B cell (primary cell): ENCODE measurements at regions not wholly inside any gene's neighbourhood (a gene's known extent, or its start where the extent isn't known, plus 50 kb on each side); places are given as distances from the start of the nearest gene placed in this dataset.

Experiments used
- ATAC-seq: fragments of 200-7000 bp; cut with Tn5 transposase; one replicate; pipeline ENCODE4 v1.10.0; 2021; ENCODE audit warnings: low read depth, mild to moderate bottlenecking, moderate number of reproducible peaks, moderate library complexity
- CTCF ChIA-PET: fragments of 350-600 bp; sonication (Branson Sonifier 250); formaldehyde crosslinking; loops from one replicate; lab custom pipeline; 2021; ENCODE audit warnings: antibody characterized with exemption, inconsistent platforms; lab: Charles Lee
- POLR2A ChIA-PET: fragments of 350-600 bp; sonication (Branson Sonifier 250); formaldehyde crosslinking; loops from one replicate; lab custom pipeline; 2021; ENCODE audit warnings: antibody characterized with exemption; lab: Charles Lee
- DNase-seq: peaks from one replicate; pipeline ENCODE4 v3.0.0; 2013
- H2AFZ ChIP-seq: 2 replicates; pipeline ENCODE4 v1.6.1; 2012; ENCODE audit warnings: mild to moderate bottlenecking, low read depth, low read length; ENCODE audit not compliant: insufficient read depth, poor library complexity, severe bottlenecking
- H3K27ac ChIP-seq, 2 donors: 1 replicate in 1 of 2; 2 replicates in 1 of 2; pipeline ENCODE4 v1.5.1; 2012 to 2013; ENCODE audit warnings: low read length in 2 of 2, mild to moderate bottlenecking in 2 of 2, moderate library complexity in 1 of 2
- H3K27me3 ChIP-seq, 4 experiments: fragments of 200-600 bp in 1 of 4; sonication (generic) in 1 of 4; replicated peaks in 1 of 4; 1 replicate in 2 of 4; 2 replicates in 2 of 4; pipeline versions ENCODE4 v1.6.1 to v1.7.0; 2013 to 2016; ENCODE audit warnings: low read length in 3 of 4, mild to moderate bottlenecking in 2 of 4, mixed read lengths in 1 of 4, moderate library complexity in 1 of 4; ENCODE audit not compliant: insufficient read depth in 4 of 4, control insufficient read depth in 3 of 4; ENCODE audit errors: control extremely low read depth in 1 of 4
- H3K36me3 ChIP-seq, 2 experiments: replicated peaks in 1 of 2; 1 replicate in 1 of 2; 2 replicates in 1 of 2; pipeline versions ENCODE4 v1.6.1 to v1.7.1; 2013; ENCODE audit warnings: low read length in 1 of 2; ENCODE audit not compliant: insufficient read depth in 2 of 2, control insufficient read depth in 1 of 2; ENCODE audit errors: control extremely low read depth in 1 of 2, extremely low read depth in 1 of 2
- H3K4me1 ChIP-seq, 2 donors: fragments of 200-600 bp in 1 of 2; sonication (generic) in 1 of 2; 1 replicate in 1 of 2; 2 replicates in 1 of 2; pipeline versions ENCODE4 v1.5.1 to v1.6.1; 2013 to 2017; ENCODE audit warnings: low read length in 2 of 2; ENCODE audit not compliant: control insufficient read depth in 2 of 2, insufficient read depth in 2 of 2
- H3K4me2 ChIP-seq: replicated peaks from 2 replicates; pipeline ENCODE3; 2012; ENCODE audit warnings: mild to moderate bottlenecking, low read depth, low read length; ENCODE audit not compliant: poor library complexity, severe bottlenecking
- H3K4me3 ChIP-seq, 5 experiments: fragments of 200-600 bp in 1 of 5; sonication (generic) in 1 of 5; 1 replicate in 3 of 5; 2 replicates in 2 of 5; pipeline versions ENCODE4 v1.5.1 to v1.7.0; 2011 to 2016; ENCODE audit warnings: low read length in 4 of 5, mild to moderate bottlenecking in 4 of 5, low read depth in 2 of 5, control low read depth in 1 of 5, moderate library complexity in 1 of 5; ENCODE audit not compliant: insufficient read depth in 1 of 5; ENCODE audit errors: control extremely low read depth in 1 of 5, extremely low read depth in 1 of 5
- H3K79me2 ChIP-seq: fragments of 200-600 bp; sonication (generic); one replicate; pipeline ENCODE4 v1.6.0; 2016; ENCODE audit warnings: low read length; ENCODE audit not compliant: control insufficient read depth, insufficient read depth
- H3K9ac ChIP-seq: fragments of 200-600 bp; sonication (generic); 2 replicates; pipeline ENCODE4 v1.6.1; 2017; ENCODE audit warnings: mild to moderate bottlenecking, low read length, moderate library complexity
- H3K9me3 ChIP-seq, 3 donors: one replicate each; pipeline versions ENCODE4 v1.6.1 to v1.7.1; 2013; ENCODE audit warnings: low read length in 2 of 3; ENCODE audit not compliant: control insufficient read depth in 2 of 3, insufficient read depth in 1 of 3; ENCODE audit errors: control extremely low read depth in 1 of 3
- H4K20me1 ChIP-seq: 2 replicates; pipeline ENCODE4 v1.6.0; 2012; ENCODE audit warnings: mild to moderate bottlenecking, low read length; ENCODE audit not compliant: insufficient read depth, control insufficient read depth, poor library complexity, severe bottlenecking
- H3K27ac Mint-ChIP-seq: one replicate; pipeline ENCODE4 v1.8.0; 2021; ENCODE audit warnings: mixed read lengths
- H3K27me3 Mint-ChIP-seq: one replicate; pipeline ENCODE4 v1.8.0; 2021; ENCODE audit warnings: mixed read lengths
- H3K4me1 Mint-ChIP-seq: one replicate; pipeline ENCODE4 v1.8.0; 2021; ENCODE audit warnings: mixed read lengths
- H3K4me3 Mint-ChIP-seq: one replicate; pipeline ENCODE4 v1.8.0; 2021; ENCODE audit warnings: mixed read lengths
- H3K9me3 Mint-ChIP-seq: one replicate; pipeline ENCODE4 v1.8.0; 2022; ENCODE audit warnings: mixed read lengths; ENCODE audit not compliant: insufficient read depth
- CTCF ChIP-seq: fragments of 200-600 bp; IDR thresholded peaks from one replicate; pipeline ENCODE4 v1.8.0; 2022; ENCODE audit warnings: antibody characterized with exemption, mild to moderate bottlenecking
- EZH2 ChIP-seq: IDR thresholded peaks from 2 replicates; pipeline ENCODE4 v1.6.1; 2012; ENCODE audit warnings: borderline replicate concordance, low read depth, mild to moderate bottlenecking, moderate library complexity, low read length; ENCODE audit not compliant: insufficient read depth, poor library complexity, severe bottlenecking
- WGBS: methylation state at CpG from one replicate; pipeline ENCODE4 v1.1.5; 2013; ENCODE audit warnings: missing lambda C conversion rate; ENCODE audit not compliant: insufficient coverage; 5-methylcytosine and 5-hydroxymethylcytosine counted together
- intact Hi-C: fragments of 100-400 bp; cut with micrococcal nuclease; formaldehyde crosslinking; loops from one replicate; pipeline ENCODE4 v1.10.0; 2022

DNA sequence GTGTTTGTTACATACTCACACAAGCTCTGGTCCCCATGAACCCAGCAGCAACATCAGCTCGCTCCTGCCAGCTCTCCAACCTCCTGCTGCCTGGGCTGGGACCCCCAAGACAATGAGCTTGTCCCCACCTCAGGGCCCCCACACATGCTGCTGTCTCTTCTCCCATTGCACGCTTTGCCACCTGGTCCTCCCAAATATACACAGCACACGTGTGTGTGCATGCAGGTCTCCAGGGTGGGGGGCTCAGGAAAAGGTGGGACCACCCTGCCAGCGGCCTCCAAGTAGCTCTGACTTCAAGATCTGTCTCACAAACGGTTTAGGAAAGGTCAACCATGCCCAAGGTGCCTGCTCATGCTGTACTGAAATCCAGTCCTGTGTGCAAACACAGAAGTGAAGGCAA is 68.1 kb upstream of the CCND1 start:
- 75% methylated on average over 5 of the region's 5 CpGs for WGBS
- no peak for ATAC-seq

More for the DNA sequence above, 68.1 kb upstream of the CCND1 start:
- Histone ChIP-seq H3K4me1 (no peaks in the 10 kb centered on the region), H3K27me3 (peaks cover 0 to 23% (median 7%) of the 10 kb centered on the region in 4 experiments), H3K9ac (no peak overlapping the region), H4K20me1 (no peaks in the 10 kb centered on the region), H3K36me3 (no peaks in the 10 kb centered on the region), H3K79me2 (no peaks in the 10 kb centered on the region), H3K27ac (no peak overlapping the region), H3K4me2 (no peak overlapping the region), H3K4me3 (no peak overlapping the region), H2AFZ (no peak overlapping the region), H3K9me3 (no peaks in the 10 kb centered on the region)
- Mint-ChIP-seq H3K27me3 (peaks cover 32% of the 10 kb centered on the region), H3K9me3 (no peaks in the 10 kb centered on the region), H3K27ac (no peak overlapping the region), H3K4me1 (no peaks in the 10 kb centered on the region), H3K4me3 (no peak overlapping the region)
- CTCF ChIA-PET = no interaction called here
- intact Hi-C loops = no loop called here
- no peak for TF ChIP-seq CTCF
- no peak for TF ChIP-seq EZH2
- no peak for DNase-seq
- POLR2A ChIA-PET = no interaction called here
